Thyroid gland (tissue), 4 donors: ENCODE measurements at regions not wholly inside any gene's neighbourhood (a gene's known extent, or its start where the extent isn't known, plus 50 kb on each side); places are given as distances from the start of the nearest gene placed in this dataset.
"Not testable (repeated sequence)": the region's sequence is repeated elsewhere in the genome, so short reads cannot be mapped to it uniquely, and the experiment has no call there.

ENCODE experiments used
- DNase-seq, 2 donors: peaks; one replicate each; pipeline ENCODE4 v3.0.0-alpha.2; 2019
- H3K27ac ChIP-seq, 3 donors: fragments of 200-600 bp; sonication (generic); 1 replicate in 2 of 3; 2 replicates in 1 of 3; pipeline ENCODE4 v1.5.1; 2016 to 2019; ENCODE audit warnings: mild to moderate bottlenecking in 1 of 3, moderate library complexity in 1 of 3
- H3K27me3 ChIP-seq: fragments of 200-600 bp; sonication (generic); one replicate; pipeline ENCODE4 v1.5.1; 2019
- H3K36me3 ChIP-seq, 2 donors: fragments of 200-600 bp; sonication (generic); one replicate each; pipeline ENCODE4 v1.5.1; 2016 to 2019
- H3K4me1 ChIP-seq, 2 donors: fragments of 200-600 bp; sonication (generic); one replicate each; pipeline ENCODE4 v1.5.1; 2017 to 2019
- H3K4me3 ChIP-seq, 3 donors: fragments of 200-600 bp; sonication (generic); replicated peaks in 1 of 3; 1 replicate in 2 of 3; 2 replicates in 1 of 3; pipeline ENCODE4 v1.5.1; 2016; ENCODE audit warnings: mild to moderate bottlenecking in 1 of 3
- H3K9me3 ChIP-seq: fragments of 200-600 bp; sonication (generic); one replicate; pipeline ENCODE4 v1.5.1; 2017
- CTCF ChIP-seq, 6 experiments: fragments of 200-600 bp in 3 of 6; fragments of 450-650 bp in 3 of 6; sonication (generic) in 3 of 6; IDR thresholded peaks; one replicate each; pipeline ENCODE4 v1.5.1; 2016 to 2019; ENCODE audit warnings: antibody characterized with exemption in 6 of 6, mild to moderate bottlenecking in 2 of 6, inconsistent platforms in 1 of 6, moderate library complexity in 1 of 6
- POLR2A ChIP-seq, 2 donors: fragments of 450-650 bp; IDR thresholded peaks; one replicate each; pipeline ENCODE4 v1.6.1; 2017; ENCODE audit warnings: antibody characterized with exemption in 2 of 2, mild to moderate bottlenecking in 2 of 2, moderate library complexity in 1 of 2
- WGBS, 2 donors: methylation state at CpG; one replicate each; pipeline ENCODE4 v1.1.5; 2017; 5-methylcytosine and 5-hydroxymethylcytosine counted together
- intact Hi-C: fragments of 100-400 bp; cut with DNase I; formaldehyde crosslinking; loops from one replicate; pipeline ENCODE4 v1.15.1; 2023

- Histone ChIP-seq H3K27ac (no peak overlapping the region), H3K4me1 (no peaks in the 10 kb centered on the region), H3K36me3 (no peaks in the 10 kb centered on the region), H3K4me3 (no peak overlapping the region), H3K27me3 (no peaks in the 10 kb centered on the region), H3K9me3 (no peaks in the 10 kb centered on the region)
- DNase-seq, result no peak
- whole genome bisulfite sequencing, 2 donors, result 82 to 85% methylated on average over 1 of the region's 1 CpG
- no peak for TF ChIP-seq CTCF (IDR thresholded peaks at IDR 0.05)
- TF ChIP-seq POLR2A (IDR thresholded peaks at IDR 0.05), result no peak
- intact Hi-C loops, result no loop called here
These were observed 515.6 kb downstream of the UQCRFS1 start for GRCh38 chr19:28697308-28697707.

DNA sequence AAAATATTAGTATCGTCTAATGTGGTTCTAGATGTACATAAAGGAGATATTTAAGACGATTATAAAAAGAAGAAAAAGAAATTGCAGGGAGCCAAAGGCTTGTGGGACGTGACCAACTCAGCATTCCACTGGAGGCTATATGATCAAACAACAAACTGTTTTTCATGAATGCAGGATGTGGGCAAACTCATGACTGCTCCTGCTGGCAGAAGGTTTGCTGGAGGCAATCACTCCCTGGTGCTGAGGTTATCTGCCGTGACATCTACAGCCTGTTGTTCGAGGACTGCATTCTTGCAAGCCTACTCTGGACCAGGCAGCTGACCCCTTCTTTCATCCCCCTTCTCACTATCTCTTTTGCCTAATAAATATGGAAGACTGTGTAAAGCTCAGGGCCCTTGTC, 518.1 kb downstream of the UQCRFS1 start:
- no peak for DNase-seq
- no peak overlapping the region for H3K4me3 ChIP-seq
- no peaks in the 10 kb centered on the region for H3K9me3 ChIP-seq
- WGBS, 2 donors, result 72 to 84% methylated on average over 5 of the region's 5 CpGs
- no peak overlapping the region for H3K27ac ChIP-seq
- TF ChIP-seq POLR2A (IDR thresholded peaks at IDR 0.05), result no peak
- H3K27me3 ChIP-seq, result no peaks in the 10 kb centered on the region
- no peaks in the 10 kb centered on the region for H3K4me1 ChIP-seq
- H3K36me3 ChIP-seq, result no peaks in the 10 kb centered on the region
- intact Hi-C loops, result no loop called here

DNA sequence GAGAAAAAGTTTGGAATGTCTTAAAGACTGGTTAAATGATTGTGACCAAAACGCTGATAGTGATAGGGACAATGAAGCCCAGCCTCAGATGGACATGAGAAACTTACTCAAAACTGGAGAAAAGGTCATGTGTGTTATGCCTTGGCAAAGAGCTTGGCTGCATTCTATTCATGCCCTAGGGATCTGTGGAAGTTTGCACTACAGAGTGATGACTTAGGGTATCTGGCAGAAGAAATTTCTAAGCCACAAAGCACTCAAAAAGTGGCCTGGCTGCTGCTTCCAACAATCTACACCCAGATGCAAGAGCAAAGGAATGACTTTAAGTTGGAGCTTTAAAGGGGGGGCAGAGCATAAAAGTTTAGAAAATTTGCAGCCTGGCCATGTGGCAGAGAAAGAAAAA, 521.3 kb downstream of the UQCRFS1 start:
- no peak for DNase-seq
- TF ChIP-seq CTCF (IDR thresholded peaks at IDR 0.05) (no peak), POLR2A (IDR thresholded peaks at IDR 0.05) (no peak)
- Histone ChIP-seq H3K4me3 (no peak overlapping the region), H3K9me3 (no peaks in the 10 kb centered on the region), H3K27me3 (no peaks in the 10 kb centered on the region), H3K27ac (no peak overlapping the region), H3K4me1 (no peaks in the 10 kb centered on the region), H3K36me3 (no peaks in the 10 kb centered on the region)
- intact Hi-C loops, result no loop called here
- 81 to 83% methylated on average over 1 of the region's 1 CpG for WGBS, 2 donors

DNA sequence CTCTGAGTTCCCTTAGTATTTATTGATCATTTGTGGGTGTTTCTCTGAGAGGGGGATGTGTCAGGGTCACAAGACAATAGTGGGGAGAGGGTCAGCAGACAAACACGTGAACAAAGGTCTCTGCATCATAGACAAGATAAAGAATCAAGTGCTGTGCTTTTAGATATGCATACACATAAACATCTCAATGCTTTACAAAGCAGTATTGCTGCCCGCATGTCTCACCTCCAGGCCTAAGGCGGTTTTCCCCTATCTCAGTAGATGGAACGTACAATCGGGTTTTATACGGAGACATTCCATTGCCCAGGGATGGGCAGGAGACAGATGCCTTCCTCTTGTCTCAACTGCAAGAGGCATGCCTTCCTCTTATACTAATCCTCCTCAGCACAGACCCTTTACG, 523.5 kb downstream of the UQCRFS1 start:
- H3K36me3 ChIP-seq, H3K27me3 ChIP-seq, H3K4me3 ChIP-seq, H3K4me1 ChIP-seq, H3K27ac ChIP-seq, H3K9me3 ChIP-seq, DNase-seq, intact Hi-C loops: not testable (repeated sequence)
- 67 to 82% methylated on average over 7 of the region's 7 CpGs for WGBS, 2 donors

DNA sequence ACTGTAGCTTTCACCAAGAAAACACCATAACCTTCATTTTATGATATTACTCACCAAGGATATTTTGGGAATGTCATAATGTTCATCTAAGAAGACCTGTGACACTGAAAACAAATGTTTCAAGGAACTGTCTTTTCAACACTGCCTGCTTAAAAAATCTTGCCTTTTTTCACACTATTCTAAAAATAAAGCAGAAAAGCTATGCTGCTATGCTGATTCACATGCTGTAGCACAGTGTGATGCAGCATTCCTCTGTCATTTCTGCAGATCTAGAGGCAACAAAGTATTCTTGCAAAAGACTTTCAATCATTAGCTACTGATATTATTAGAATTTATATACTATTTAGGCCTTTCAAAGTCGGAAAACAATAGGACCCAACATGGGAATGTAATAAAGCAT, 525.7 kb downstream of the UQCRFS1 start:
- intact Hi-C loops, result no loop called here
- DNase-seq, result no peak
- Histone ChIP-seq H3K36me3 (no peaks in the 10 kb centered on the region), H3K4me3 (no peak overlapping the region), H3K27me3 (no peaks in the 10 kb centered on the region), H3K27ac (no peak overlapping the region), H3K9me3 (no peaks in the 10 kb centered on the region), H3K4me1 (no peaks in the 10 kb centered on the region)
- TF ChIP-seq POLR2A (IDR thresholded peaks at IDR 0.05), result no peak
- no peak for TF ChIP-seq CTCF (IDR thresholded peaks at IDR 0.05)
- WGBS, 2 donors, result 77 to 78% methylated on average over 1 of the region's 1 CpG

GRCh38 chr19:28686756-28687155, 526.2 kb downstream of the UQCRFS1 start:
- Histone ChIP-seq H3K4me3 (no peak overlapping the region), H3K9me3 (no peaks in the 10 kb centered on the region), H3K36me3 (no peaks in the 10 kb centered on the region), H3K27ac (no peak overlapping the region), H3K4me1 (no peaks in the 10 kb centered on the region), H3K27me3 (no peaks in the 10 kb centered on the region)
- WGBS, 2 donors, result 72 to 74% methylated on average over 2 of the region's 2 CpGs
- TF ChIP-seq CTCF (IDR thresholded peaks at IDR 0.05) (no peak), POLR2A (IDR thresholded peaks at IDR 0.05) (no peak)
- intact Hi-C loops, result no loop called here
- DNase-seq, result no peak
